H9 (cell line): ENCODE measurements at regions not wholly inside any gene's neighbourhood (a gene's known extent, or its start where the extent isn't known, plus 50 kb on each side); places are given as distances from the start of the nearest gene placed in this dataset.

Experiments used
- DNase-seq: peaks from one replicate; pipeline ENCODE4 v3.0.0-alpha.2; 2017
- H2AFZ ChIP-seq: one replicate; pipeline ENCODE4 v1.6.1; 2013; ENCODE audit warnings: mild to moderate bottlenecking, low read length, control low read depth, moderate library complexity
- H2AK5ac ChIP-seq: 2 replicates; pipeline ENCODE4 v1.6.1; 2013; ENCODE audit warnings: low read length, control low read depth, mixed read lengths; ENCODE audit not compliant: insufficient read length
- H2BK120ac ChIP-seq: one replicate; pipeline ENCODE4 v1.6.1; 2013; ENCODE audit warnings: low read depth, mild to moderate bottlenecking, low read length, control low read depth, inconsistent platforms; ENCODE audit not compliant: poor library complexity, severe bottlenecking
- H2BK12ac ChIP-seq: 2 replicates; pipeline ENCODE4 v1.6.1; 2013; ENCODE audit warnings: low read length, control low read depth, mixed read lengths, low read depth; ENCODE audit not compliant: insufficient read length
- H2BK15ac ChIP-seq: 2 replicates; pipeline ENCODE4 v1.6.1; 2013; ENCODE audit warnings: low read depth, low read length, control low read depth
- H2BK20ac ChIP-seq: one replicate; pipeline ENCODE4 v1.6.1; 2013; ENCODE audit warnings: low read depth, mild to moderate bottlenecking, low read length, control low read depth, inconsistent platforms; ENCODE audit not compliant: poor library complexity, severe bottlenecking
- H2BK5ac ChIP-seq: 2 replicates; pipeline ENCODE4 v1.6.1; 2013; ENCODE audit warnings: low read length, control low read depth, mixed read lengths; ENCODE audit not compliant: insufficient read length
- H3K14ac ChIP-seq: 2 replicates; pipeline ENCODE4 v1.6.1; 2013; ENCODE audit warnings: low read length, control low read depth; ENCODE audit not compliant: insufficient read depth
- H3K18ac ChIP-seq: 2 replicates; pipeline ENCODE4 v1.6.1; 2013; ENCODE audit warnings: low read depth, mild to moderate bottlenecking, mixed read lengths, low read length, control low read depth; ENCODE audit not compliant: insufficient read length
- H3K23ac ChIP-seq: 2 replicates; pipeline ENCODE4 v1.6.1; 2013; ENCODE audit warnings: low read length, control low read depth, mixed read lengths, low read depth; ENCODE audit not compliant: insufficient read length
- H3K23me2 ChIP-seq: 2 replicates; pipeline ENCODE4 v1.6.1; 2013; ENCODE audit warnings: low read depth, mild to moderate bottlenecking, mixed read lengths, low read length, control low read depth; ENCODE audit not compliant: insufficient read length, poor library complexity, severe bottlenecking
- H3K27ac ChIP-seq: 2 replicates; pipeline ENCODE4 v1.5.1; 2013; ENCODE audit warnings: low read length, control low read depth, mixed read lengths, low read depth; ENCODE audit not compliant: insufficient read length
- H3K27me3 ChIP-seq: 2 replicates; pipeline ENCODE4 v1.6.1; 2013; ENCODE audit warnings: low read length, control low read depth, inconsistent platforms; ENCODE audit not compliant: insufficient read depth
- H3K4ac ChIP-seq: 2 replicates; pipeline ENCODE4 v1.6.1; 2013; ENCODE audit warnings: low read depth, mild to moderate bottlenecking, control low read depth, inconsistent platforms, low read length, moderate library complexity
- H3K4me1 ChIP-seq: 2 replicates; pipeline ENCODE4 v1.6.1; 2013; ENCODE audit warnings: low read length, control low read depth, inconsistent platforms; ENCODE audit not compliant: insufficient read depth
- H3K4me2 ChIP-seq: 2 replicates; pipeline ENCODE4 v1.6.1; 2013; ENCODE audit warnings: low read length, control low read depth, mixed read lengths; ENCODE audit not compliant: insufficient read length, insufficient read depth
- H3K56ac ChIP-seq: 2 replicates; pipeline ENCODE4 v1.6.1; 2013; ENCODE audit warnings: low read depth, mild to moderate bottlenecking, mixed read lengths, low read length, control low read depth; ENCODE audit not compliant: insufficient read length
- H3K79me1 ChIP-seq: 2 replicates; pipeline ENCODE4 v1.6.1; 2013; ENCODE audit warnings: low read depth, mild to moderate bottlenecking, moderate library complexity, low read length, control low read depth, inconsistent platforms; ENCODE audit not compliant: insufficient read depth, poor library complexity, severe bottlenecking
- H3K79me2 ChIP-seq: 2 replicates; pipeline ENCODE4 v1.6.1; 2013; ENCODE audit warnings: low read length, control low read depth, inconsistent platforms; ENCODE audit not compliant: insufficient read depth
- H3K9ac ChIP-seq: 2 replicates; pipeline ENCODE4 v1.6.1; 2013; ENCODE audit warnings: low read length, control low read depth, mixed read lengths; ENCODE audit not compliant: insufficient read length; ENCODE audit errors: extremely low read depth
- H3K9me3 ChIP-seq: one replicate; pipeline ENCODE4 v1.6.1; 2013; ENCODE audit warnings: low read depth, low read length, inconsistent platforms; ENCODE audit not compliant: control insufficient read depth
- H3T11ph ChIP-seq: one replicate; pipeline ENCODE4 v1.6.1; 2013; ENCODE audit warnings: mild to moderate bottlenecking, low read length, control low read depth, inconsistent platforms
- H4K20me1 ChIP-seq: one replicate; pipeline ENCODE4 v1.6.1; 2013; ENCODE audit not compliant: control insufficient read depth, insufficient read length, insufficient read depth
- H4K5ac ChIP-seq: 2 replicates; pipeline ENCODE4 v1.6.1; 2013; ENCODE audit warnings: low read depth, mild to moderate bottlenecking, mixed read lengths, low read length, control low read depth; ENCODE audit not compliant: insufficient read length
- H4K8ac ChIP-seq: replicated peaks from 2 replicates; pipeline ENCODE4 v1.6.1; 2013; ENCODE audit warnings: low read length, control low read depth, mixed read lengths, low read depth; ENCODE audit not compliant: insufficient read length
- H4K91ac ChIP-seq: 2 replicates; pipeline ENCODE4 v1.6.1; 2013; ENCODE audit warnings: low read depth, mild to moderate bottlenecking, moderate library complexity, mixed read lengths, low read length, control low read depth; ENCODE audit not compliant: insufficient read length
- H3K27ac Mint-ChIP-seq, 3 experiments: 2 replicates in 2 of 3; 3 replicates in 1 of 3; pipeline ENCODE4 v1.8.0; 2020 to 2021; ENCODE audit warnings: mixed read lengths in 3 of 3, mild to moderate bottlenecking in 1 of 3, moderate library complexity in 1 of 3
- H3K27me3 Mint-ChIP-seq: 2 replicates; pipeline ENCODE4 v1.8.0; 2021; ENCODE audit warnings: low read depth, mild to moderate bottlenecking, moderate library complexity, mixed read lengths
- H3K36me3 Mint-ChIP-seq, 3 experiments: 2 replicates in 2 of 3; 3 replicates in 1 of 3; pipeline ENCODE4 v1.8.0; 2020 to 2021; ENCODE audit warnings: low read depth in 3 of 3, mixed read lengths in 3 of 3; ENCODE audit not compliant: insufficient read depth in 1 of 3
- H3K4me1 Mint-ChIP-seq, 2 experiments: 2 replicates each; pipeline ENCODE4 v1.8.0; 2020; ENCODE audit warnings: mixed read lengths in 2 of 2
- H3K4me3 Mint-ChIP-seq, 2 experiments: 2 replicates in 1 of 2; 3 replicates in 1 of 2; pipeline ENCODE4 v1.8.0; 2020 to 2021; ENCODE audit warnings: mild to moderate bottlenecking in 2 of 2, mixed read lengths in 2 of 2, moderate library complexity in 1 of 2
- H3K9me3 Mint-ChIP-seq, 2 experiments: 2 replicates in 1 of 2; 3 replicates in 1 of 2; pipeline ENCODE4 v1.8.0; 2020; ENCODE audit warnings: mild to moderate bottlenecking in 2 of 2, mixed read lengths in 2 of 2, moderate library complexity in 1 of 2
- CTCF ChIP-seq: fragments of 200-600 bp; sonication (generic); conservative IDR thresholded peaks from 3 replicates; pipeline ENCODE4 v1.8.0; 2021; ENCODE audit warnings: antibody characterized with exemption, mild to moderate bottlenecking
- WGBS: extraction: QIAGEN DNeasy Blood & Tissue Kit; methylation state at CpG from one replicate; pipeline ENCODE4 v1.1.7; 2013; ENCODE audit warnings: missing lambda C conversion rate, low lambda C conversion rate, mixed read lengths; ENCODE audit not compliant: insufficient read length; ENCODE audit errors: extremely low coverage; 5-methylcytosine and 5-hydroxymethylcytosine counted together

- Histone ChIP-seq H2BK120ac (no peak overlapping the region), H3K79me1 (no peaks in the 10 kb centered on the region), H4K5ac (no peak overlapping the region), H2BK15ac (no peak overlapping the region), H3K56ac (no peak overlapping the region), H3K27me3 (no peaks in the 10 kb centered on the region), H2AK5ac (no peak overlapping the region), H3K9ac (no peak overlapping the region), H3K23me2 (no peaks in the 10 kb centered on the region), H4K8ac (no peak overlapping the region), H3K23ac (no peak overlapping the region), H3K79me2 (no peaks in the 10 kb centered on the region), H2BK5ac (no peak overlapping the region), H3K27ac (no peak overlapping the region), H2BK20ac (no peak overlapping the region), H3K18ac (no peak overlapping the region), H3K4ac (no peak overlapping the region), H3T11ph (no peak overlapping the region), H4K91ac (no peak overlapping the region), H3K4me1 (no peaks in the 10 kb centered on the region), H3K4me2 (no peak overlapping the region), H2AFZ (no peak overlapping the region), H2BK12ac (no peak overlapping the region), H4K20me1 (no peaks in the 10 kb centered on the region), H3K9me3 (no peaks in the 10 kb centered on the region), H3K14ac (no peak overlapping the region)
- H3K36me3 Mint-ChIP-seq, result no peaks in the 10 kb centered on the region; a peak in 1 of 7 replicates
- H3K27me3 Mint-ChIP-seq, result no peaks in the 10 kb centered on the region
- H3K4me3 Mint-ChIP-seq, result no peak overlapping the region
- no peak for TF ChIP-seq CTCF
- no peak for DNase-seq
- H3K27ac Mint-ChIP-seq, result no peak overlapping the region
- peaks cover 5 to 10% of the 10 kb centered on the region in 2 experiments; a peak in 3 of 4 replicates for H3K4me1 Mint-ChIP-seq
- no peaks in the 10 kb centered on the region; a peak in 1 of 5 replicates for H3K9me3 Mint-ChIP-seq
- WGBS, result no CpG with 5 or more reads among the region's 2 CpGs
These were observed 364.1 kb downstream of the KCNJ2 start for GRCh38 chr17:70533427-70533826.
